ENCODE measurements at regions not wholly inside any gene's neighbourhood (a gene's known extent, or its start where the extent isn't known, plus 50 kb on each side); places are given as distances from the start of the nearest gene placed in this dataset.
"Not testable (repeated sequence)": the region's sequence is repeated elsewhere in the genome, so short reads cannot be mapped to it uniquely, and the experiment has no call there.

- peaks cover 9% of the 10 kb centered on the region for H3K9me3 Mint-ChIP-seq
- H3K27me3 Mint-ChIP-seq (ENCODE audit: low read depth), result no peaks in the 10 kb centered on the region
- no peak for ATAC-seq
- no peak for DNase-seq
- H3K4me3 Mint-ChIP-seq, result no peak overlapping the region
- no peaks in the 10 kb centered on the region for H3K4me1 Mint-ChIP-seq (ENCODE audit: low read depth)
- H3K36me3 Mint-ChIP-seq (ENCODE audit: insufficient read depth), result no peaks in the 10 kb centered on the region
These were observed 558.0 kb downstream of the ZWINT start for GRCh38 chr10:55803055-55803454.

GRCh38 chr10:55801353-55801661, 559.8 kb downstream of the ZWINT start:
- no peak for DNase-seq
- H3K4me3 Mint-ChIP-seq, result no peak overlapping the region
- ATAC-seq, result no peak
- no peaks in the 10 kb centered on the region for H3K27me3 Mint-ChIP-seq (ENCODE audit: low read depth)
- peaks cover 9% of the 10 kb centered on the region for H3K9me3 Mint-ChIP-seq
- no peaks in the 10 kb centered on the region for H3K4me1 Mint-ChIP-seq (ENCODE audit: low read depth)
- H3K36me3 Mint-ChIP-seq (ENCODE audit: insufficient read depth), result no peaks in the 10 kb centered on the region

- DNase-seq (no peak), ATAC-seq (no peak)
- H3K4me1 Mint-ChIP-seq (ENCODE audit: low read depth), result no peaks in the 10 kb centered on the region
- peaks cover 9% of the 10 kb centered on the region for H3K9me3 Mint-ChIP-seq
- H3K36me3 Mint-ChIP-seq (ENCODE audit: insufficient read depth), result no peaks in the 10 kb centered on the region
- H3K4me3 Mint-ChIP-seq, result no peak overlapping the region
- H3K27me3 Mint-ChIP-seq (ENCODE audit: low read depth), result no peaks in the 10 kb centered on the region
These were observed 560.3 kb downstream of the ZWINT start for GRCh38 chr10:55800602-55801352.

GRCh38 chr10:55793024-55793423, 568.0 kb downstream of the ZWINT start:
- Mint-ChIP-seq H3K9me3 (peaks cover 11% of the 10 kb centered on the region), H3K36me3 (ENCODE audit: insufficient read depth) (no peaks in the 10 kb centered on the region), H3K4me1 (ENCODE audit: low read depth) (no peaks in the 10 kb centered on the region), H3K27me3 (ENCODE audit: low read depth) (no peaks in the 10 kb centered on the region), H3K4me3 (no peak overlapping the region)
- ATAC-seq (no peak), DNase-seq (no peak)

- not testable (repeated sequence) for H3K4me3 Mint-ChIP-seq; H3K4me1 Mint-ChIP-seq (ENCODE audit: low read depth); H3K36me3 Mint-ChIP-seq (ENCODE audit: insufficient read depth); H3K27me3 Mint-ChIP-seq (ENCODE audit: low read depth); DNase-seq; H3K9me3 Mint-ChIP-seq; ATAC-seq
These were observed 570.8 kb downstream of the ZWINT start for GRCh38 chr10:55790276-55790675.

- ATAC-seq (no peak), DNase-seq (no peak)
- no peaks in the 10 kb centered on the region for H3K27me3 Mint-ChIP-seq (ENCODE audit: low read depth)
- no peak overlapping the region for H3K4me3 Mint-ChIP-seq
- no peaks in the 10 kb centered on the region for H3K4me1 Mint-ChIP-seq (ENCODE audit: low read depth)
- peaks cover 9% of the 10 kb centered on the region for H3K9me3 Mint-ChIP-seq
- no peaks in the 10 kb centered on the region for H3K36me3 Mint-ChIP-seq (ENCODE audit: insufficient read depth)
These were observed 574.5 kb downstream of the ZWINT start for GRCh38 chr10:55786461-55787050.

- no peaks in the 10 kb centered on the region for H3K4me1 Mint-ChIP-seq (ENCODE audit: low read depth)
These were observed 578.9 kb downstream of the ZWINT start for GRCh38 chr10:55782181-55782580.

GRCh38 chr10:55766212-55766611, 594.8 kb downstream of the ZWINT start:
- H3K36me3 Mint-ChIP-seq (ENCODE audit: insufficient read depth), result no peaks in the 10 kb centered on the region

More at GRCh38 chr10:55782181-55782580, 578.9 kb downstream of the ZWINT start:
- no peaks in the 10 kb centered on the region for H3K27me3 Mint-ChIP-seq (ENCODE audit: low read depth)
- H3K36me3 Mint-ChIP-seq (ENCODE audit: insufficient read depth), result no peaks in the 10 kb centered on the region
- no peak overlapping the region for H3K4me3 Mint-ChIP-seq
- DNase-seq (no peak), ATAC-seq (no peak)
- peaks cover 8% of the 10 kb centered on the region for H3K9me3 Mint-ChIP-seq

GRCh38 chr10:55750458-55750857, 610.6 kb downstream of the ZWINT start:
- H3K4me1 Mint-ChIP-seq (ENCODE audit: low read depth), result no peaks in the 10 kb centered on the region
- no peaks in the 10 kb centered on the region for H3K27me3 Mint-ChIP-seq (ENCODE audit: low read depth)
- ATAC-seq (no peak), DNase-seq (no peak)
- H3K4me3 Mint-ChIP-seq, result no peak overlapping the region
- H3K36me3 Mint-ChIP-seq (ENCODE audit: insufficient read depth), result no peaks in the 10 kb centered on the region
- peaks cover 9% of the 10 kb centered on the region for H3K9me3 Mint-ChIP-seq

More at GRCh38 chr10:55766212-55766611, 594.8 kb downstream of the ZWINT start:
- Mint-ChIP-seq H3K4me3 (no peak overlapping the region), H3K27me3 (ENCODE audit: low read depth) (no peaks in the 10 kb centered on the region), H3K4me1 (ENCODE audit: low read depth) (no peaks in the 10 kb centered on the region), H3K9me3 (peaks cover 2% of the 10 kb centered on the region)
- ATAC-seq, result no peak
- DNase-seq, result no peak

- DNase-seq (no peak), ATAC-seq (no peak)
- Mint-ChIP-seq H3K27me3 (ENCODE audit: low read depth) (no peaks in the 10 kb centered on the region), H3K4me3 (no peak overlapping the region), H3K36me3 (ENCODE audit: insufficient read depth) (no peaks in the 10 kb centered on the region), H3K9me3 (peaks cover 9% of the 10 kb centered on the region), H3K4me1 (ENCODE audit: low read depth) (no peaks in the 10 kb centered on the region)
These were observed 613.8 kb downstream of the ZWINT start for GRCh38 chr10:55747244-55747643.

GRCh38 chr10:55746002-55746401, 615.1 kb downstream of the ZWINT start:
- Mint-ChIP-seq H3K27me3 (ENCODE audit: low read depth) (no peaks in the 10 kb centered on the region), H3K36me3 (ENCODE audit: insufficient read depth) (no peaks in the 10 kb centered on the region), H3K9me3 (peaks cover 9% of the 10 kb centered on the region), H3K4me1 (ENCODE audit: low read depth) (no peaks in the 10 kb centered on the region), H3K4me3 (no peak overlapping the region)
- no peak for ATAC-seq
- DNase-seq, result no peak

GRCh38 chr10:55742487-55742886, 618.6 kb downstream of the ZWINT start:
- DNase-seq, result no peak
- H3K27me3 Mint-ChIP-seq (ENCODE audit: low read depth), result no peaks in the 10 kb centered on the region

GRCh38 chr10:55740767-55741166, 620.3 kb downstream of the ZWINT start:
- H3K36me3 Mint-ChIP-seq (ENCODE audit: insufficient read depth); H3K9me3 Mint-ChIP-seq; ATAC-seq; H3K4me3 Mint-ChIP-seq; H3K4me1 Mint-ChIP-seq (ENCODE audit: low read depth); DNase-seq; H3K27me3 Mint-ChIP-seq (ENCODE audit: low read depth): not testable (repeated sequence)

More at GRCh38 chr10:55742487-55742886, 618.6 kb downstream of the ZWINT start:
- Mint-ChIP-seq H3K4me3 (no peak overlapping the region), H3K36me3 (ENCODE audit: insufficient read depth) (no peaks in the 10 kb centered on the region), H3K4me1 (ENCODE audit: low read depth) (no peaks in the 10 kb centered on the region), H3K9me3 (peaks cover 7% of the 10 kb centered on the region)
- ATAC-seq, result no peak

GRCh38 chr10:55740110-55740509, 620.9 kb downstream of the ZWINT start:
- H3K27me3 Mint-ChIP-seq (ENCODE audit: low read depth), result no peaks in the 10 kb centered on the region
- H3K9me3 Mint-ChIP-seq, result peaks cover 7% of the 10 kb centered on the region
- no peaks in the 10 kb centered on the region for H3K4me1 Mint-ChIP-seq (ENCODE audit: low read depth)
- DNase-seq (no peak), ATAC-seq (no peak)
- no peak overlapping the region for H3K4me3 Mint-ChIP-seq
- H3K36me3 Mint-ChIP-seq (ENCODE audit: insufficient read depth), result no peaks in the 10 kb centered on the region

GRCh38 chr10:55734112-55734511, 626.9 kb downstream of the ZWINT start:
- H3K36me3 Mint-ChIP-seq (ENCODE audit: insufficient read depth), result no peaks in the 10 kb centered on the region
- ATAC-seq, result no peak
- H3K4me3 Mint-ChIP-seq, result no peak overlapping the region
- no peak for DNase-seq
- H3K9me3 Mint-ChIP-seq, result peaks cover 7% of the 10 kb centered on the region
- no peaks in the 10 kb centered on the region for H3K4me1 Mint-ChIP-seq (ENCODE audit: low read depth)
- no peaks in the 10 kb centered on the region for H3K27me3 Mint-ChIP-seq (ENCODE audit: low read depth)

Measured in activated T-cell treated with anti-CD3 and anti-CD28 coated beads, Interleukin-2, amount 50 U/mL, for 4 hours (primary cell).